Endothelial cell of umbilical vein (primary cell): ENCODE measurements at regions not wholly inside any gene's neighbourhood (a gene's known extent, or its start where the extent isn't known, plus 50 kb on each side); places are given as distances from the start of the nearest gene placed in this dataset.

Experiments used
- BruUV-seq: library from RNA; stranded (reverse); fragments of 400-500 nt; replicated peaks from 2 replicates; lab custom pipeline; 2021; lab: Mats Ljungman, UMichigan
- CTCF ChIA-PET: fragments of 300-600, 350-600 bp; sonication (Branson Sonifier 250); formaldehyde crosslinking; loops from one replicate; lab custom pipeline; 2021; ENCODE audit warnings: antibody characterized with exemption, inconsistent platforms; lab: Charles Lee
- POLR2A ChIA-PET: fragments of 300-600, 350-600 bp; sonication (Branson Sonifier 250); formaldehyde crosslinking; loops from one replicate; lab custom pipeline; 2021; ENCODE audit warnings: antibody characterized with exemption, inconsistent platforms; lab: Charles Lee
- DNase-seq: peaks from one replicate; pipeline ENCODE4 v3.0.0-alpha.2; 2011; ENCODE audit warnings: low read depth, low spot score
- FAIRE-seq: peaks from 2 replicates; lab custom pipeline; 2011; peaks lifted over from hg19 to GRCh38; lab: Jason Lieb, UNC
- H2AFZ ChIP-seq: 2 replicates; pipeline ENCODE4 v1.6.0; 2012; ENCODE audit warnings: low read depth, low read length, control low read depth, inconsistent platforms
- H3K27ac ChIP-seq: 2 replicates; pipeline ENCODE4 v1.5.1; 2011; ENCODE audit warnings: low read depth, mild to moderate bottlenecking, control low read depth, low read length, moderate library complexity; ENCODE audit not compliant: insufficient read depth
- H3K27me3 ChIP-seq, 2 experiments: 2 replicates each; pipeline versions ENCODE4 v1.6.0 to v1.6.1; 2011; ENCODE audit warnings: low read length in 2 of 2, mixed read lengths in 1 of 2; ENCODE audit not compliant: control insufficient read depth in 2 of 2, insufficient read depth in 2 of 2
- H3K36me3 ChIP-seq, 2 experiments: 2 replicates in 1 of 2; 3 replicates in 1 of 2; pipeline ENCODE4 v1.5.1; 2011; ENCODE audit warnings: low read length in 2 of 2, mild to moderate bottlenecking in 1 of 2, moderate library complexity in 1 of 2; ENCODE audit not compliant: control insufficient read depth in 2 of 2, insufficient read depth in 2 of 2; ENCODE audit errors: extremely low read depth in 1 of 2
- H3K4me1 ChIP-seq: 3 replicates; pipeline ENCODE4 v1.5.1; 2011; ENCODE audit warnings: mild to moderate bottlenecking, low read length; ENCODE audit not compliant: control insufficient read depth, insufficient read depth; ENCODE audit errors: extremely low read depth
- H3K4me2 ChIP-seq: 2 replicates; pipeline ENCODE4 v1.6.1; 2011; ENCODE audit warnings: low read length, control low read depth, mixed read lengths; ENCODE audit not compliant: insufficient read depth
- H3K4me3 ChIP-seq, 3 experiments: fragments of 200-600 bp in 1 of 3; sonication (generic), shearing (Covaris generic) in 1 of 3; replicated peaks in 1 of 3; 2 replicates each; pipeline ENCODE4 v1.5.1; 2011 to 2016; ENCODE audit warnings: control low read depth in 3 of 3, low read length in 3 of 3, mild to moderate bottlenecking in 2 of 3, inconsistent platforms in 1 of 3, low read depth in 1 of 3, moderate library complexity in 1 of 3; ENCODE audit not compliant: insufficient read depth in 1 of 3
- H3K79me2 ChIP-seq: 2 replicates; pipeline ENCODE4 v1.6.0; 2012; ENCODE audit warnings: low read length, inconsistent platforms; ENCODE audit not compliant: control insufficient read depth, insufficient read depth
- H3K9ac ChIP-seq: replicated peaks from 2 replicates; pipeline ENCODE3; 2011; ENCODE audit warnings: low read length, control low read depth; ENCODE audit not compliant: insufficient read depth; ENCODE audit errors: extremely low read depth
- H3K9me1 ChIP-seq: replicated peaks from 3 replicates; pipeline ENCODE4 v1.6.0; 2011; ENCODE audit warnings: mild to moderate bottlenecking, low read length; ENCODE audit not compliant: control insufficient read depth, insufficient read depth; ENCODE audit errors: extremely low read depth
- H3K9me3 ChIP-seq: replicated peaks from 2 replicates; pipeline ENCODE4 v1.5.1; 2012; ENCODE audit warnings: low read length, inconsistent platforms; ENCODE audit not compliant: control insufficient read depth, insufficient read depth
- H4K20me1 ChIP-seq: replicated peaks from 2 replicates; pipeline ENCODE3; 2011; ENCODE audit warnings: mild to moderate bottlenecking, low read length; ENCODE audit not compliant: control insufficient read depth, insufficient read depth; ENCODE audit errors: extremely low read depth
- CTCF ChIP-seq, 2 donors: IDR thresholded peaks; 1 replicate in 1 of 2; 2 replicates in 1 of 2; pipeline ENCODE4 v1.5.1; 2011; ENCODE audit warnings: low read length in 2 of 2, mild to moderate bottlenecking in 2 of 2, moderate library complexity in 2 of 2, control low read depth in 1 of 2, inconsistent platforms in 1 of 2, low read depth in 1 of 2; ENCODE audit not compliant: insufficient read depth in 1 of 2; ENCODE audit errors: extremely low read depth in 1 of 2
- EZH2 ChIP-seq: IDR thresholded peaks from 2 replicates; pipeline ENCODE4 v1.6.1; 2012; ENCODE audit warnings: borderline replicate concordance, low read depth, mild to moderate bottlenecking, moderate library complexity, low read length, inconsistent platforms; ENCODE audit not compliant: severe bottlenecking
- FOS ChIP-seq: IDR thresholded peaks from 2 replicates; pipeline ENCODE4 v1.6.1; 2011; ENCODE audit warnings: mild to moderate bottlenecking, low read length, moderate library complexity, borderline replicate concordance; ENCODE audit not compliant: insufficient read depth
- GATA2 ChIP-seq: IDR thresholded peaks from 2 replicates; pipeline ENCODE4 v1.7.0; 2011; ENCODE audit warnings: low read depth, mild to moderate bottlenecking, moderate library complexity, mixed read lengths, low read length; ENCODE audit not compliant: insufficient read length, insufficient read depth
- JUN ChIP-seq: IDR thresholded peaks from 2 replicates; pipeline ENCODE4 v1.6.1; 2011; ENCODE audit warnings: borderline replicate concordance, low read depth; ENCODE audit not compliant: insufficient read length, insufficient read depth
- MAX ChIP-seq: IDR thresholded peaks from 2 replicates; pipeline ENCODE4 v1.6.1; 2011; ENCODE audit not compliant: insufficient read depth, insufficient read length
- MYC ChIP-seq: IDR thresholded peaks from one replicate; pipeline ENCODE4 v1.6.1; 2011; ENCODE audit warnings: mild to moderate bottlenecking, low read depth, low read length
- POLR2A ChIP-seq: IDR thresholded peaks from 2 replicates; pipeline ENCODE4 v1.6.1; 2012; ENCODE audit warnings: low read depth, mild to moderate bottlenecking, control low read depth, low read length
- POLR2AphosphoS5 ChIP-seq: IDR thresholded peaks from 2 replicates; pipeline ENCODE4 v1.6.1; 2012; ENCODE audit warnings: low read depth, mild to moderate bottlenecking, control low read depth, low read length, moderate library complexity; ENCODE audit not compliant: insufficient read depth
- dilution Hi-C: fragments of 300-500 bp; cut with MboI; formaldehyde crosslinking; loops from one replicate; pipeline ENCODE4 v1.15.0; 2019; ENCODE audit warnings: low sequenced_read_pairs; ENCODE audit not compliant: extremely low pct_ligation_motif_present
- intact Hi-C: fragments of 100-400 bp; cut with micrococcal nuclease; formaldehyde crosslinking; loops from one replicate; pipeline ENCODE4 v1.10.0; 2022

DNA sequence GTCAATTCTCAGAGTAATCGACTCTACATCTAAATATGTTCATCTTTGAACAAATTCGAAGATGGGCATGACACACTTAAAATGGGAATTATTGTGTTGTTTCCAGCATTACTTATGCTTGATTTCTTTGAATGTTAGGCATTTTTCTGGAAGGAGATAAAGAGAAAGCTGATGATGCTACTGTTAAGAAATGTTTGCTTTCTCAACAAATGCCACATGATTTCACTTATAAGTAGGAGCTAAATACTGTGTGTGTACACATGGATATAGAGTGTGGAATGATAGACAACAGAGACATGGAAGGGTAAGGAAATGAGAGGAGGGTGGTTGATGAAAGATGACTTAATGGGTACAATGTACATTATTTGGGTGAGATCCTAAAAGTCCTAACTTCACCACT is 400.9 kb downstream of the TBL1XR1 start:
- dilution Hi-C loops (no loop called here), intact Hi-C loops (no loop called here)
- Histone ChIP-seq H3K9ac (no peak overlapping the region), H3K9me3 (no peaks in the 10 kb centered on the region), H3K27me3 (peaks cover 0 to 2% of the 10 kb centered on the region in 2 experiments), H3K27ac (no peak overlapping the region), H3K79me2 (no peaks in the 10 kb centered on the region), H2AFZ (no peak overlapping the region), H3K4me1 (no peaks in the 10 kb centered on the region), H3K9me1 (no peaks in the 10 kb centered on the region), H3K4me3 (no peak overlapping the region), H3K4me2 (no peak overlapping the region), H3K36me3 (no peaks in the 10 kb centered on the region), H4K20me1 (no peaks in the 10 kb centered on the region)
- TF ChIP-seq MYC: no peak
- TF ChIP-seq JUN: no peak
- TF ChIP-seq POLR2AphosphoS5: no peak
- TF ChIP-seq GATA2: no peak
- no peak for TF ChIP-seq CTCF (IDR thresholded peaks at IDR 0.05; ENCODE audit: extremely low read depth in 1 of 2, insufficient read depth in 1 of 2, low read depth in 1 of 2, low read length in 2 of 2)
- no peak for TF ChIP-seq MAX
- TF ChIP-seq EZH2: no peak
- no peak for TF ChIP-seq POLR2A
- no peak for TF ChIP-seq FOS
- ChIA-PET POLR2A (no interaction called here), CTCF (no interaction called here)
- FAIRE-seq: no peak
- BruUV-seq: no TSS peak
- DNase-seq: no peak
